ENCODE measurements at regions not wholly inside any gene's neighbourhood (a gene's known extent, or its start where the extent isn't known, plus 50 kb on each side); places are given as distances from the start of the nearest gene placed in this dataset.

DNA sequence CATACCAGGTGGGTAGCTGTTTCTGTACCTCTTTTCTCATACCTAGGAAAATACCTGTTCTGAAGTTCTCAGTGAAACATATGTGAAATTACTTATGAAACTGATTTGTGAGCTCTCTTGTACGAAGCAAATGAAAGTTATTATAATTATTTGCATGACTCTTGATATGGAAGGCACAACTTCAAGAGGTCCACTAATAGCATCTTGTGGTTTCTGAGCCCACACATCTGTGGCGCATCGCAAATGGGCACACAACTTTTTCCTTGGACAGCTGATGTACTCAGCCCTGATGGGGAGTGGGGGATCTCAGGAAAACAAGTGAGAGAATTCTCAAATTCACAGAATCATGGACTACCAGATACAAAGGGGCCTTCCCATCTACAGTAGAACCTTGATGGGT, 432.3 kb downstream of the CD83 start:
- TF ChIP-seq GATAD1 (CRISPR knock-in tag; IDR thresholded peaks at IDR 0.05) (no peak), FOXA1 (IDR thresholded peaks at IDR 0.05) (no peak), FOXA1 (CRISPR knock-in tag; IDR thresholded peaks at IDR 0.05) (no peak), ASH2L (IDR thresholded peaks at IDR 0.05; ENCODE audit: insufficient read length, low read depth, low read length) (no peak), U2AF2 (IDR thresholded peaks at IDR 0.05; ENCODE audit: low read depth, low read length) (no peak)

All from HepG2 (cell line).